GM10266 (cell line): ENCODE measurements at regions not wholly inside any gene's neighbourhood (a gene's known extent, or its start where the extent isn't known, plus 50 kb on each side); places are given as distances from the start of the nearest gene placed in this dataset.
A peak's percentile ranks its signal among the peaks of the same experiment; 100 is the strongest.

Experiments
- DNase-seq: peaks from one replicate; pipeline ENCODE4 v3.0.0; 2012; ENCODE audit errors: extremely low spot score
- CTCF ChIP-seq: IDR thresholded peaks from 2 replicates; pipeline ENCODE4 v1.5.1; 2012; ENCODE audit warnings: mild to moderate bottlenecking, low read depth; ENCODE audit not compliant: control insufficient read depth, insufficient read depth; ENCODE audit errors: missing control alignments

GRCh38 chr6:148677594-148678476, 69.0 kb upstream of the UST start:
- peak; percentile 64 for DNase-seq
- no peak for TF ChIP-seq CTCF

- no peak for TF ChIP-seq CTCF
- no peak for DNase-seq
Observed at GRCh38 chr6:148678682-148679081, 68.1 kb upstream of the UST start.

DNA sequence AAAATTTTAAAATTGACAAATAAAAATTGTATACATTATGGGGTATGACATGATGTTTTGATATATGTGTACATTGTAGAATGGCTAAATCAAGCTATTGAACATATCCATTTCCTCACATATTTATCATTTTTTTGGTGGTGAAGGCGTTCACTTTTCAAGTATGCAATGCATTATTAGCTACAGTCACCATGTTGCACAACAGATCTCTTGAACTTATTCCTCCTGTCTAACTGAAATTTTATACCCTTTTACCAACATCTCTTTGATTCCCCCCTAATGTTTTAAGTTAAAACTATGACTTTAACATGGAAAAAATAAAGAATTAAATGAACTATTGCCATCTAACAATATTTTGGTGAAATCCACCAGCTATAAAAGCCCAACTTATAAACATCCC, 65.2 kb upstream of the UST start:
- TF ChIP-seq CTCF, result no peak
- DNase-seq, result no peak

DNA sequence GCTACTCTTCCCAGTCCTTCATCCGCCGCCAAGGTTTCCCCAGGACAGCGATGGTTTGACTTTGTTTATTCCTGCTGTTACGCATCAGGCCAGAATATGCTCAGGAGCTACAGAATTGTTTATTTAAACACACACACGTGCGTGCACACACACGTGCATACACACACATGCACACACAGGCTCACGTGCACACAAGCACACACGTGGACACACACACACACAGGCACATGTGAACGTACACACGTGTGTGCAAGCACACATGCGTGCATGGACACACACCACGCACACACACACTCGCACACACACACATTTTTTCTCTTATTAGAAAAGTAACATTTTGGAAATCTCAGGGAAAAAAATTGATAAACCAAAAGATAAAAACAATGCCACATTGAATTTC, 64.6 kb upstream of the UST start:
- no peak for TF ChIP-seq CTCF
- no peak for DNase-seq

DNA sequence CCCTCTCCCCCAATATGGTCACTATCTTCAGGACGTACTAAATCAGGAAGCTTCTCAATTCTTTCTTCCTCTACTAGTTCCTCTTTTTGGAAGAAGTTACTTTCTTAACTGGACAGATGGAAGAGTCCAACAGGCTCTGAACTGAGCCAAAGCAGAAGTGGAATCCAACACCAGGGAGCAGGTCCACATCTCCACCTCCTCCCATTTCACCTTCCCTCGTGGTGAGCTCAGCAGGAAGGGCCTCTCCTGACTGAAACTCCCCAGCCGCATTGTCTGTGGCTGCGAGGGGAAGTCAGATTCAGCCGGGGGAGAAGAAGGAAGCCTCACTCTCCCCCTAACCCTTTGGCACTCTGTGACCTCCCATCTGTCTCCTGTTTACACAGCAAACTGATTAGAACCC, 63.8 kb upstream of the UST start:
- TF ChIP-seq CTCF, result no peak
- DNase-seq, result no peak

GRCh38 chr6:148689168-148689567, 57.7 kb upstream of the UST start:
- DNase-seq, result no peak
- TF ChIP-seq CTCF, result no peak

- no peak for TF ChIP-seq CTCF
- peak; percentile 34 for DNase-seq
Observed at GRCh38 chr6:148693882-148694484, 52.8 kb upstream of the UST start.
